ENCODE measurements at regions not wholly inside any gene's neighbourhood (a gene's known extent, or its start where the extent isn't known, plus 50 kb on each side); places are given as distances from the start of the nearest gene placed in this dataset.

GRCh38 chr17:72405662-72406230, 284.9 kb downstream of the SOX9 start:
- TF ChIP-seq CTCF (IDR thresholded peaks at IDR 0.05; ENCODE audit: insufficient read depth, low read length, poor library complexity, severe bottlenecking), result no peak
- TF ChIP-seq EZH2phosphoT487 (conservative IDR thresholded peaks at IDR 0.05; ENCODE audit: low read length), result no peak
